H9 (cell line): ENCODE measurements at regions not wholly inside any gene's neighbourhood (a gene's known extent, or its start where the extent isn't known, plus 50 kb on each side); places are given as distances from the start of the nearest gene placed in this dataset.

ENCODE experiments used
- DNase-seq: peaks from one replicate; pipeline ENCODE4 v3.0.0-alpha.2; 2017
- H2AFZ ChIP-seq: one replicate; pipeline ENCODE4 v1.6.1; 2013; ENCODE audit warnings: mild to moderate bottlenecking, low read length, control low read depth, moderate library complexity
- H2AK5ac ChIP-seq: 2 replicates; pipeline ENCODE4 v1.6.1; 2013; ENCODE audit warnings: low read length, control low read depth, mixed read lengths; ENCODE audit not compliant: insufficient read length
- H2BK120ac ChIP-seq: one replicate; pipeline ENCODE4 v1.6.1; 2013; ENCODE audit warnings: low read depth, mild to moderate bottlenecking, low read length, control low read depth, inconsistent platforms; ENCODE audit not compliant: poor library complexity, severe bottlenecking
- H2BK12ac ChIP-seq: 2 replicates; pipeline ENCODE4 v1.6.1; 2013; ENCODE audit warnings: low read length, control low read depth, mixed read lengths, low read depth; ENCODE audit not compliant: insufficient read length
- H2BK15ac ChIP-seq: 2 replicates; pipeline ENCODE4 v1.6.1; 2013; ENCODE audit warnings: low read depth, low read length, control low read depth
- H2BK20ac ChIP-seq: one replicate; pipeline ENCODE4 v1.6.1; 2013; ENCODE audit warnings: low read depth, mild to moderate bottlenecking, low read length, control low read depth, inconsistent platforms; ENCODE audit not compliant: poor library complexity, severe bottlenecking
- H2BK5ac ChIP-seq: 2 replicates; pipeline ENCODE4 v1.6.1; 2013; ENCODE audit warnings: low read length, control low read depth, mixed read lengths; ENCODE audit not compliant: insufficient read length
- H3K14ac ChIP-seq: 2 replicates; pipeline ENCODE4 v1.6.1; 2013; ENCODE audit warnings: low read length, control low read depth; ENCODE audit not compliant: insufficient read depth
- H3K18ac ChIP-seq: 2 replicates; pipeline ENCODE4 v1.6.1; 2013; ENCODE audit warnings: low read depth, mild to moderate bottlenecking, mixed read lengths, low read length, control low read depth; ENCODE audit not compliant: insufficient read length
- H3K23ac ChIP-seq: 2 replicates; pipeline ENCODE4 v1.6.1; 2013; ENCODE audit warnings: low read length, control low read depth, mixed read lengths, low read depth; ENCODE audit not compliant: insufficient read length
- H3K23me2 ChIP-seq: 2 replicates; pipeline ENCODE4 v1.6.1; 2013; ENCODE audit warnings: low read depth, mild to moderate bottlenecking, mixed read lengths, low read length, control low read depth; ENCODE audit not compliant: insufficient read length, poor library complexity, severe bottlenecking
- H3K27ac ChIP-seq: 2 replicates; pipeline ENCODE4 v1.5.1; 2013; ENCODE audit warnings: low read length, control low read depth, mixed read lengths, low read depth; ENCODE audit not compliant: insufficient read length
- H3K27me3 ChIP-seq: 2 replicates; pipeline ENCODE4 v1.6.1; 2013; ENCODE audit warnings: low read length, control low read depth, inconsistent platforms; ENCODE audit not compliant: insufficient read depth
- H3K4ac ChIP-seq: 2 replicates; pipeline ENCODE4 v1.6.1; 2013; ENCODE audit warnings: low read depth, mild to moderate bottlenecking, control low read depth, inconsistent platforms, low read length, moderate library complexity
- H3K4me1 ChIP-seq: 2 replicates; pipeline ENCODE4 v1.6.1; 2013; ENCODE audit warnings: low read length, control low read depth, inconsistent platforms; ENCODE audit not compliant: insufficient read depth
- H3K4me2 ChIP-seq: 2 replicates; pipeline ENCODE4 v1.6.1; 2013; ENCODE audit warnings: low read length, control low read depth, mixed read lengths; ENCODE audit not compliant: insufficient read length, insufficient read depth
- H3K56ac ChIP-seq: 2 replicates; pipeline ENCODE4 v1.6.1; 2013; ENCODE audit warnings: low read depth, mild to moderate bottlenecking, mixed read lengths, low read length, control low read depth; ENCODE audit not compliant: insufficient read length
- H3K79me1 ChIP-seq: 2 replicates; pipeline ENCODE4 v1.6.1; 2013; ENCODE audit warnings: low read depth, mild to moderate bottlenecking, moderate library complexity, low read length, control low read depth, inconsistent platforms; ENCODE audit not compliant: insufficient read depth, poor library complexity, severe bottlenecking
- H3K79me2 ChIP-seq: 2 replicates; pipeline ENCODE4 v1.6.1; 2013; ENCODE audit warnings: low read length, control low read depth, inconsistent platforms; ENCODE audit not compliant: insufficient read depth
- H3K9ac ChIP-seq: 2 replicates; pipeline ENCODE4 v1.6.1; 2013; ENCODE audit warnings: low read length, control low read depth, mixed read lengths; ENCODE audit not compliant: insufficient read length; ENCODE audit errors: extremely low read depth
- H3K9me3 ChIP-seq: one replicate; pipeline ENCODE4 v1.6.1; 2013; ENCODE audit warnings: low read depth, low read length, inconsistent platforms; ENCODE audit not compliant: control insufficient read depth
- H3T11ph ChIP-seq: one replicate; pipeline ENCODE4 v1.6.1; 2013; ENCODE audit warnings: mild to moderate bottlenecking, low read length, control low read depth, inconsistent platforms
- H4K20me1 ChIP-seq: one replicate; pipeline ENCODE4 v1.6.1; 2013; ENCODE audit not compliant: control insufficient read depth, insufficient read length, insufficient read depth
- H4K5ac ChIP-seq: 2 replicates; pipeline ENCODE4 v1.6.1; 2013; ENCODE audit warnings: low read depth, mild to moderate bottlenecking, mixed read lengths, low read length, control low read depth; ENCODE audit not compliant: insufficient read length
- H4K8ac ChIP-seq: replicated peaks from 2 replicates; pipeline ENCODE4 v1.6.1; 2013; ENCODE audit warnings: low read length, control low read depth, mixed read lengths, low read depth; ENCODE audit not compliant: insufficient read length
- H4K91ac ChIP-seq: 2 replicates; pipeline ENCODE4 v1.6.1; 2013; ENCODE audit warnings: low read depth, mild to moderate bottlenecking, moderate library complexity, mixed read lengths, low read length, control low read depth; ENCODE audit not compliant: insufficient read length
- H3K27ac Mint-ChIP-seq, 3 experiments: 2 replicates in 2 of 3; 3 replicates in 1 of 3; pipeline ENCODE4 v1.8.0; 2020 to 2021; ENCODE audit warnings: mixed read lengths in 3 of 3, mild to moderate bottlenecking in 1 of 3, moderate library complexity in 1 of 3
- H3K27me3 Mint-ChIP-seq: 2 replicates; pipeline ENCODE4 v1.8.0; 2021; ENCODE audit warnings: low read depth, mild to moderate bottlenecking, moderate library complexity, mixed read lengths
- H3K36me3 Mint-ChIP-seq, 3 experiments: 2 replicates in 2 of 3; 3 replicates in 1 of 3; pipeline ENCODE4 v1.8.0; 2020 to 2021; ENCODE audit warnings: low read depth in 3 of 3, mixed read lengths in 3 of 3; ENCODE audit not compliant: insufficient read depth in 1 of 3
- H3K4me1 Mint-ChIP-seq, 2 experiments: 2 replicates each; pipeline ENCODE4 v1.8.0; 2020; ENCODE audit warnings: mixed read lengths in 2 of 2
- H3K4me3 Mint-ChIP-seq, 2 experiments: 2 replicates in 1 of 2; 3 replicates in 1 of 2; pipeline ENCODE4 v1.8.0; 2020 to 2021; ENCODE audit warnings: mild to moderate bottlenecking in 2 of 2, mixed read lengths in 2 of 2, moderate library complexity in 1 of 2
- H3K9me3 Mint-ChIP-seq, 2 experiments: 2 replicates in 1 of 2; 3 replicates in 1 of 2; pipeline ENCODE4 v1.8.0; 2020; ENCODE audit warnings: mild to moderate bottlenecking in 2 of 2, mixed read lengths in 2 of 2, moderate library complexity in 1 of 2
- CTCF ChIP-seq: fragments of 200-600 bp; sonication (generic); conservative IDR thresholded peaks from 3 replicates; pipeline ENCODE4 v1.8.0; 2021; ENCODE audit warnings: antibody characterized with exemption, mild to moderate bottlenecking
- WGBS: extraction: QIAGEN DNeasy Blood & Tissue Kit; methylation state at CpG from one replicate; pipeline ENCODE4 v1.1.7; 2013; ENCODE audit warnings: missing lambda C conversion rate, low lambda C conversion rate, mixed read lengths; ENCODE audit not compliant: insufficient read length; ENCODE audit errors: extremely low coverage; 5-methylcytosine and 5-hydroxymethylcytosine counted together

GRCh38 chr6:167644412-167645132 is 182.1 kb upstream of the AFDN start:
- H3K27me3 ChIP-seq: no peaks in the 10 kb centered on the region
- no peaks in the 10 kb centered on the region for H3K79me1 ChIP-seq
- no peak for TF ChIP-seq CTCF
- no peaks in the 10 kb centered on the region for H4K20me1 ChIP-seq
- no peak overlapping the region for H4K91ac ChIP-seq
- no peak for DNase-seq
- H2AFZ ChIP-seq: no peak overlapping the region
- H2BK5ac ChIP-seq: no peak overlapping the region
- no peaks in the 10 kb centered on the region; the same call in none of the 2 replicates for H3K27me3 Mint-ChIP-seq
- no peaks in the 10 kb centered on the region for H3K23me2 ChIP-seq
- no peak overlapping the region for H3K4ac ChIP-seq
- H3K4me2 ChIP-seq: no peak overlapping the region
- H3K9me3 ChIP-seq: no peaks in the 10 kb centered on the region
- H4K5ac ChIP-seq: no peak overlapping the region
- H4K8ac ChIP-seq: no peak overlapping the region
- H2BK120ac ChIP-seq: no peak overlapping the region
- no peak overlapping the region for H3K18ac ChIP-seq
- no peak overlapping the region for H3K23ac ChIP-seq
- WGBS: 100% methylated on average over 1 of the region's 21 CpGs
- peaks cover 0 to 3% of the 10 kb centered on the region in 2 experiments; a peak in 3 of 5 replicates for H3K9me3 Mint-ChIP-seq
- H3K4me1 Mint-ChIP-seq: peaks cover 28 to 30% of the 10 kb centered on the region in 2 experiments
- H3T11ph ChIP-seq: no peak overlapping the region
- H3K27ac Mint-ChIP-seq: no peak overlapping the region
- H2AK5ac ChIP-seq: no peak overlapping the region
- H3K36me3 Mint-ChIP-seq: 0 out of 7 replicates have a peak, but pooled peaks cover 0 to 2% (median 0%) of the 10 kb centered on the region in 3 experiments
- no peak overlapping the region for H2BK15ac ChIP-seq
- no peak overlapping the region for H3K56ac ChIP-seq
- H2BK12ac ChIP-seq: no peak overlapping the region
- no peak overlapping the region for H3K14ac ChIP-seq
- H3K4me1 ChIP-seq: no peaks in the 10 kb centered on the region; the same call in 1 of the 2 replicates
- H3K4me3 Mint-ChIP-seq: no peak overlapping the region
- no peak overlapping the region for H2BK20ac ChIP-seq
- no peak overlapping the region for H3K9ac ChIP-seq
- no peak overlapping the region for H3K27ac ChIP-seq
- no peaks in the 10 kb centered on the region for H3K79me2 ChIP-seq
